Midbrain (tissue), 1 donor: ENCODE measurements at regions not wholly inside any gene's neighbourhood (a gene's known extent, or its start where the extent isn't known, plus 50 kb on each side); places are given as distances from the start of the nearest gene placed in this dataset.

Source experiments
- DNase-seq: peaks from one replicate; lab custom pipeline; 2025; lab: John Stamatoyannopoulos, UW

GRCh38 chr4:12852338-12853307 lies 631.5 kb downstream of the RAB28 start:
- peak; percentile 59 for DNase-seq

GRCh38 chr4:12846368-12846767 lies 637.8 kb downstream of the RAB28 start:
- DNase-seq: no peak

- no peak for DNase-seq
Observed at GRCh38 chr4:12844141-12844540, 640.0 kb downstream of the RAB28 start.

- DNase-seq: no peak
Observed at GRCh38 chr4:12827966-12828365, 656.2 kb downstream of the RAB28 start.

GRCh38 chr4:12791536-12791935 lies 692.6 kb downstream of the RAB28 start:
- no peak for DNase-seq

GRCh38 chr4:12787261-12787660 lies 696.9 kb downstream of the RAB28 start:
- no peak for DNase-seq

GRCh38 chr4:12778706-12779105 lies 705.4 kb downstream of the RAB28 start:
- DNase-seq: no peak

- no peak for DNase-seq
Observed at GRCh38 chr4:12778191-12778590, 705.9 kb downstream of the RAB28 start.

GRCh38 chr4:12770351-12770750 lies 713.8 kb downstream of the RAB28 start:
- DNase-seq: no peak

- DNase-seq: no peak
Observed at GRCh38 chr4:12761694-12762093, 722.4 kb downstream of the RAB28 start.

- DNase-seq: no peak
Observed at GRCh38 chr4:12747154-12747553, 737.0 kb downstream of the RAB28 start.

GRCh38 chr4:12746221-12746620 lies 737.9 kb downstream of the RAB28 start:
- no peak for DNase-seq

- DNase-seq: no peak
Observed at GRCh38 chr4:12734586-12734985, 749.6 kb downstream of the RAB28 start.

GRCh38 chr4:12729384-12729783 lies 754.8 kb downstream of the RAB28 start:
- no peak for DNase-seq

- DNase-seq: no peak
Observed at GRCh38 chr4:12724510-12724909, 759.6 kb downstream of the RAB28 start.

- no peak for DNase-seq
Observed at GRCh38 chr4:12723849-12724447, 760.2 kb downstream of the RAB28 start.

- DNase-seq: no peak
Observed at GRCh38 chr4:12716896-12717295, 767.2 kb downstream of the RAB28 start.

- no peak for DNase-seq
Observed at GRCh38 chr4:12712648-12713339, 771.3 kb downstream of the RAB28 start.

- no peak for DNase-seq
Observed at GRCh38 chr4:12707381-12708175, 776.6 kb downstream of the RAB28 start.

- DNase-seq: no peak
Observed at GRCh38 chr4:12703036-12703435, 781.1 kb downstream of the RAB28 start.

GRCh38 chr4:12701384-12701783 lies 782.8 kb downstream of the RAB28 start:
- no peak for DNase-seq

- no peak for DNase-seq
Observed at GRCh38 chr4:12697970-12698369, 786.2 kb downstream of the RAB28 start.
